SKM-1 (cell line): ENCODE measurements at regions not wholly inside any gene's neighbourhood (a gene's known extent, or its start where the extent isn't known, plus 50 kb on each side); places are given as distances from the start of the nearest gene placed in this dataset.
"Not testable (repeated sequence)": the region's sequence is repeated elsewhere in the genome, so short reads cannot be mapped to it uniquely, and the experiment has no call there.

ENCODE experiments used
- DNase-seq: peaks from one replicate; lab custom pipeline; 2025; ENCODE audit not compliant: unreplicated experiment; lab: John Stamatoyannopoulos, UW

DNA sequence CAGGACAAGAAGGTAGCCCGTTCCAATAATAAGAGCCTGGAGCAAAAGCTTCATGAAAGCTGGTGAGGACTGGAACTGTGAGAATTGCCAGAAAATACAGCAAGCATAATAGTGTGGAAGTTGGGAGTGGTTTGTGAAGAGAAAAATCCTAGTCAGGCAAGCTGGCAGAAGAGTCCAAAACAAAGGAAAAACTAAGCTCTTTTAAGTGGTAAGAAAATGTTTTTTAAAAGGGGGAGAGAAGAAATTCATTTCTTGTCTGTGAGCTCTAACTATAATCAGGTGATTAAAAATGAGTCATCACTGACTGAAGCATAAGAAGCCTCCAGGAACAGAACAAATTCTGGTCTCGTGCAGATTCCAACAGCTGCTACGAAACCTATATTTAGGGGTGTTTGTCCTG lies 102.6 kb downstream of the CAAP1 start:
- DNase-seq = no peak

GRCh38 chr9:26786564-26786963 lies 106.0 kb downstream of the CAAP1 start:
- DNase-seq = no peak

DNA sequence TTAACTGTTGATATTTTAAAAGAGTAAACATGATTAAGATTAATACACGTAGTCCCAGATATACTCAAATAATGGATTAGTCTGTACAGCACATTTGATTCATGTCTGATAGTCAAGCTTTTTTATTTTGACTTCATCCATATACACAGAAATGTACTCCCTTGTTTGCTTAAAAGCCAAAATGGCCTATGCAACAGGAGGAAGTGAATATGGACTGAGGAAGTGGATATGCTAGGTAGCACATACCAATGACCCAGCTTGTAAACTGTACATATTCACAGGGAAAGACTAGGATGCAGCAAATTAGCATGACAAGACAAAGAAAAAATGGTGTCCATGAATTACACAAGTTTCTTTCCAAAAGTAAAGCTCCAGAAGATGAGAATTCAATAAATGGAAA lies 109.7 kb downstream of the CAAP1 start:
- DNase-seq = no peak

DNA sequence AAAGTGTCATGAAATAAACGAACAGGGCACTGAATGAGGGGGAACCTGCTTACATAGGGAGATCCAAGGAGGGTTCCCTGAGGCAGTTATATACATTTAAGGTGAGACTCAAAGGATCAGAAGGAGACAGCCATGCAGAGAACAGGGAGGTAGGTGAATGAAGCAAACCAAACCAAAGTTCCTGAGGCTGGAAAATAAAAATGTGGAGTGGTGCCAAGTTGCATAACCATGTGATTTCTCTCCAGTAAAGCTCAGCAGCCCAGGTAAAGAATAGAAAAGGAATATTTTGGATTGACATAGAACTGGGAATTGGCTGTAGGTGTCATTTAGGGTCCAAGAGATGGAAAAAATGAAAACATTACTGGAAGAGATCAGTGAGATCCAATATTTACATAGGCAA lies 110.7 kb downstream of the CAAP1 start:
- no peak for DNase-seq

GRCh38 chr9:26780307-26780706 lies 112.3 kb downstream of the CAAP1 start:
- DNase-seq = not testable (repeated sequence)

DNA sequence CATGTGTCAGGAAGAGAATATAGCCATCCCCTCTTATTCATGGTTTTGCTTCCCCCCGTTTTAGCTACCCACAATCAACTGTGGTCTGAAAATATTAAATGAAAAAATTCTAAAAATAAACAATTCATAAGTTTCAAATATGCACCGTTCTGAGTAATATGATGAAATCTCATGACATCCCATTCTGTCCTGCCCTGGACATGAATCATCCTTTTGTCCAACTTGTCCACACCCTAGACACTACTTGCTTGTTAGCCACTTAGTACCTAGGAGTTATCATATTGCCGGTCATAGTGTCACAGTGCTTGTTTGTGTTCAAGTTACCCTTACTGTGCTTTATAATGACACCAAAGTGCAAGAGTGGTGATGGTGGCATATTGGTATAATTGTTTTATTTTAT lies 113.5 kb downstream of the CAAP1 start:
- DNase-seq = no peak

GRCh38 chr9:26775391-26775790 lies 117.2 kb downstream of the CAAP1 start:
- no peak for DNase-seq

- no peak for DNase-seq
Measured at GRCh38 chr9:26773056-26773455, 119.5 kb downstream of the CAAP1 start.

DNA sequence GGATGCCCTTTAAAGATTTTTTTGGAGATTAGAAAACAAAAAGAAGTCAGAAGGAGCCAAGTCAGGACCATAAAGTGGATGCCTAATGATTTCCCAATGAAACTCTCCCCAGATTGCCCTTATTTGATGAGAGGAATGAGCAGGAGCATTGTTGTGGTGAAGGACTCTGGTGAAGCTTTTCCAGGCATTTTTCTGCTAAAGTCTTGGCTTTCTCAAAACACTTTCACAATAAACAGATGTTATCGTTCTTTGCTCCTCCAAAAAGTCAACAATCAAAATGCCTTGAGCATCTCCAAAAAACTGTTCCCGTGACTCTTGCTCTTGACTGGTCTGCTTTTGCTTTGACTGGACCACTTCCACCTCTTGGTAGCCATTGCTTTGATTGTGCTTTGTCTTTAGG lies 121.8 kb downstream of the CAAP1 start:
- DNase-seq = no peak

GRCh38 chr9:26768145-26768544 lies 124.5 kb downstream of the CAAP1 start:
- no peak for DNase-seq

GRCh38 chr9:26760675-26761074 lies 131.9 kb downstream of the CAAP1 start:
- DNase-seq = no peak

DNA sequence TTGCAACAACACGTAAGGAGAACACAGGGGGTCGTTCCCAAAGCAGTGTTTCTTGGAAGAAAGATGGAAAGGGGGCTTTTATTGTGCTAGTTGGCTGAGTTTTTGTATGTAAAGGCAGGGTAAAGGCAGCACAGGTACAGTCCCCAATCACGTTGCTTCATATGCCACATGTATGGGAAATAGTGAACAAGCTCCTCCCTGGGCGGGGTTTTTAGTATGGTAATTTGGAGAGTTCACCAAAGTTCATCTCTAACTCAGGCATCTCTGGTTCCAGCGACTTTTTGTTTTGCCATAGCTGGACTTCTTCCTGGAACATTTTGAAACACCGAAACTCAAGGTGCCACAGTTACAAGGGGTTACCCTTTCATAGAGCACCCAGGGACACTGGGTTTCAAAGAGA lies 133.9 kb downstream of the CAAP1 start:
- no peak for DNase-seq

DNA sequence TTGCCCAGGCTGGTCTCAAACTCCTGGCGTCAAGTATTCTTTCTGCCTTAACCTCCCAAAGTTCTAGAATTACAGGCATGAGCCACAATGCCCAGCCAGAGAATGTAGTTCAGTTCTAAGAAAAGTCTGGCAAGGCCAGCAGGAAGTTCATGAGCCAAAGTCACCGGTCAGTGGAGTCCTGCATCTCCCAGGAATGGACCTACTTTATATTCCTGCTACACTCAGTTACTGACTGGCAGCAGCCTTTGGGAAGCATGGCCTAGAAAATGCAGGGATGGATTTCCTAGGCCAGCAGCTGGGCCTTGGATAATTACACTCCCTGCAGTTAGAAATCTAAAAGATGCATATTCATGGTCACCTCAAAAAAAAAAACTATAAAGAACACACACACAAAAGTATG lies 135.7 kb downstream of the CAAP1 start:
- no peak for DNase-seq

DNA sequence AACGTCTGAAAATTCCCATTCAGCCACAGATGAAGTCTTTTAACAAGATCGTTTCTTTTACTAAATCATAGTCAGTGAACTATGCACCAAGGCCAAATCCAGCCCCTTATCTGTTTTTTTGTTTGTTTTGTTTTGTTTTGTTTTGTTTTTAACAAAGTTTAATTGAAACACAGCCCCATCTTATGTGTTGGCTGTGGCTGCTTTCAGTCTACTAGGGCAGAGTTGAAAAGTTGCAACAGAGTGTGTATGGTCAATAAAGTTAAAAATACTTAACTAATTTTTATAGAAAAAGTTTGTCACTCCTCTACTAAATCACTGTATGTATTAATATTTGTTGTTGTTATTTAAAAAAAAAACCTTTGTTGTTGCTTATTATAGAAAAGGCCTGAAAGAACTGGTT lies 137.1 kb downstream of the CAAP1 start:
- DNase-seq = no peak

DNA sequence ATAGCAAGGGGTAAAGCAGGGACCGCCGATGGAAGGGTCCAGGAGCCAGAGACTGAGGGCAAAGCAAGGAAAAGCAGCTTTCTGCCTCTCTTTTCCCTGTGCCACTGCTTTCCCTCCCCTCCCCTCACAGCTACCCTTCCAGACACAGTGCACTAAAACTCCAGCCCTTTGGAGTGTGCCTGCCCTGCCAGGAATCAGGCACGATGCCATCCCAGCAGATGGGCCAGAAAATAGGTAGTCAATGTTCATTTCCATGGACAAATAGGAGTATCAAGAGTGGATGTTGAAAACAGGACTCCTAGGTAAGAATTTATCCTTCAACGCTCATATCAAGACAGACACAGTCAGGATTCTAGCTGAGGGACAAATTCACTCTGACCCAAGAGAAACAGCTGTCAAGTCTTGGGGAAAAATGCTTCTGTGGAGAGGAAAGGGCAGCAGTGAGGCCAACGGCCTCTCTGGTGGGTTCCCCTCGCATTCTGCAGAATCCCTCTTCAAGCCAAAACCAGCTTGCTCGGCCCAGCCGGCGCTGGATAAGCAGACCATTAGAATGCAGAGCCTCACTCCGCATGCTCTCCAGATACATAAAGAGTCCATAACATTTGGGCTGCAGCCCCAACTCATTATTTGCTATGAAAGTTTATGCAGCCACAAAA lies 138.0 kb downstream of the CAAP1 start:
- no peak for DNase-seq

DNA sequence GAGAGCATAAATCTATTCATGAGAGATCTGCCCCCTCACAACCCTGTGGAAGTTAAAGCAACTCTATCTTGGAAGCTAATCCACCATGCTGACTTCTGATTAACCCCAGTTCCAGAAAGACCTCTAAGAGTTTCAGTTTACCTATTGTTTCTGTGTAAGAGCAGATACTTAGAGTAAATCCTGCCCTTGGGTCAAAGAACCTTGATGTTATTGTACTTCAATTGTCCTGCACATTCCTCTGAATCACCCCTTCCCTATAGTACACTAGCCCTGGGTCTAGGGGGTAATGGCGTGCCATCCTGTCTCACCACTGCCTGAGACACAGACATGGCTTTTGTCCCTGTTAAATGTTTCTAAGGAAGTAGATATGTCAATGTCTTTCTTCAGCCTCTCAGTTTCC lies 138.6 kb downstream of the CAAP1 start:
- DNase-seq = no peak

DNA sequence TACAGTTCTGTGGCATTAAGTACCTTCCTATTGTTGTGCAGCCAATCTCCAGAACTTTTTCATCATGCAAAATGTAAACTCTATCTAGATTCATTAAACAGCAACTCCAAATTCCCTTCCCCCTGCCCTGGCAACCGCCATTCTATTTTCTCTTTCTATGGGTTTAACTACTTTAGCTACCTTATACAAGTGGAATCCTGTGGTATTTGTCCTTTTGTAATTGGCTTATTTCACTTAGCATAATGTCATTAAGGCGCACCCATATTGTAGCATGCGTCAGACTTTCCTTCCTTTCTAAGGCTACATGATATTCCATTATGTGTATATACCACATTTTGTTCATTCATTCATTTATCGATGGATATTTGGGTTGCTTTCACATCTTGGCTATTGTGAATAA lies 142.4 kb downstream of the CAAP1 start:
- DNase-seq = no peak

GRCh38 chr9:26748449-26749058 lies 144.0 kb downstream of the CAAP1 start:
- no peak for DNase-seq

DNA sequence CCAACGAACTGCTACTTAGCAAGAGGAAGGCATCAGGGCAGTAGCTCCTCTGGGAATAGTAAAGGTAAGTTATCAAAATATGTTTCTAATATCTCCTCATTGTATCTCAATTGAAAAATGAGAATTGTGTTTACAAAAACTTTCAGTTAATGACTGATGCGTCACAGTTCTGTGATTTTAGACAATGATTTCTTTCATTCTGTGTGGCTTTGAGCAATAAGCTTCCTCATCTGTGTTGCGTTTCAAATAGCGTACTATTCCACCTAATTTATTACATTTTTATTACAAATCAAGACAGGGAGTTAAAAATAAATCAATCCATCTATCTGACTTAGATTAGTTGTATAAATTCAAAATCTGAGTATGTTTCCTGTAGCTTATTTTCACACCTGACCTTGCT lies 145.0 kb downstream of the CAAP1 start:
- no peak for DNase-seq

DNA sequence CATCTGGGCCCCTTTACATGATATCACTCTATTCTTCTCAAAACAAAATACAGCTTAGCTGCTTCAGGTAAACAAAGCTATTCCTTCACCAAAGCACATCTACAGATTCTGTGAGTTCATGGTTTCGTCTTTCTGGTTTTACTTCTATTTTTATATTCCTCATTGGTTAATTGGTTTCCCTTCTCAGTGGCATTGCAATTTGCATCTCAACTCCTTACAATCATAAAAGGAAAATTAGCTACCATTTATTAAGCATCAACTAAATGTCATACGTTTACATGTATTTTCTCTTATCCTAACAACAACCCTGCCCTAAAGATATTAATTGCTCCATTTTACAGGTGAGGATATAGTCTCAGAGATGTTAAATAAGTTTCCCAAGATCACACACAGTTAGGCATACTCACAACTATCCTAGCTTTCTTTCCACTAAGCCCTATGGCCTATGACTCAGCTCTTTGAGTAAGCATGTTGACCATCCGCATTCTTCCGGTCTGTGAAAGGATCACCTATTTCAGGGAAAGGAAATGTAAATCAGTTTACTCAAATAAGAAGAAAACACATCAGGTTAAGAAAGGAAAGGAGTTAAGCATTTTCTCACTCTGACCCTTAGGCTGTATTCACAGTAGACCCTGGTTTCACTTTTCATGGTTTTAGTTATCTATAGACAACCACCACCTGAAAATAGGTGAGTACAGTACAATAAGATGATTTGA lies 146.1 kb downstream of the CAAP1 start:
- no peak for DNase-seq

- DNase-seq = no peak
Measured at GRCh38 chr9:26745111-26745510, 147.5 kb downstream of the CAAP1 start.

DNA sequence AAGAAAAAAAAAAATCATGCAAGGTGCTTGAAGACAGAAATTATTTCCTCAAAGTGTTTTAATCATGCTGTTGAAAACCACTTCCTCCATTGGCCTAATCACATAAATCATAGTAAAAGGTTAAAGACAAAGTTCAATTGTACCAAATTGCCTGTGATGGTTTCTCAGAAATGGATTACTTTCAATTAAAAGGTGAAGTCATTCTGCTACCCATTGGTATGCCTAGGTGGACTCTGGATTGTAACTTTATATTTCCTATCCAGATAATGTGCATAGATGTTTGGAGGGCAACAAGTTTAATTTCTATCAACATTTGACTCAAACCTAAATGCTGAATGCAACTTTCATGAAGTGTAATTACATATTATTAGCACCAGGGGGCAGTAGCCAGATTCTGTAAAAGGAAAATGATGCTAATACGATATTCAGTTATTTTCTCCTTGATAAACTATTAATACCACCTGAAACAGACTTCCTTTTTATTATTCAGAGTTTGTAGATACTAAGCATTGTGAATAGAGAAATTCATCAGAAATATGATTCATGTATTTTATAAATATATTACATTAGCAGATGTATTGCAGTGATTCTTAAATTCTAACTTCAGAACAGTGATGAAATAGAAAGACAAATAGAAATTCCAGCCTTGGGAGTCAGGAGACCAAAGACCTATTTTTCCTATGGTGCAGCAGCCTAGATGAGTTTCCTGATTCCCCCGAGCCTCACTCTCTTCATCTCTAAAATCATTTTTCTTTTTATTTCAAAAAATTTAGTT lies 148.2 kb downstream of the CAAP1 start:
- DNase-seq = peak; percentile 13
